GM23338 (cell line): ENCODE measurements at regions not wholly inside any gene's neighbourhood (a gene's known extent, or its start where the extent isn't known, plus 50 kb on each side); places are given as distances from the start of the nearest gene placed in this dataset.

ENCODE experiments used
- ATAC-seq: fragments of 200-7000 bp; cut with Tn5 transposase; 3 replicates; pipeline ENCODE4 v1.9.1; 2020
- DNase-seq: peaks from one replicate; pipeline ENCODE4 v3.0.0-alpha.2; 2015; ENCODE audit warnings: low spot score
- H2AFZ ChIP-seq: fragments of 200-600 bp; sonication (generic); 2 replicates; pipeline ENCODE4 v1.8.0; 2016; ENCODE audit warnings: antibody characterized with exemption, mild to moderate bottlenecking, moderate library complexity
- H3F3A ChIP-seq: fragments of 200-600 bp; sonication (generic); replicated peaks from 2 replicates; pipeline ENCODE4 v1.8.0; 2017; ENCODE audit warnings: antibody characterized with exemption, mixed run types, low read depth
- H3K27ac ChIP-seq: fragments of 200-600 bp; sonication (generic); 2 replicates; pipeline ENCODE4 v1.6.1; 2016; ENCODE audit warnings: low read depth
- H3K27me3 ChIP-seq: fragments of 200-600 bp; sonication (generic); 2 replicates; pipeline ENCODE4 v1.8.0; 2016; ENCODE audit warnings: mild to moderate bottlenecking, mixed run types, moderate library complexity; ENCODE audit not compliant: insufficient read depth
- H3K36me3 ChIP-seq: fragments of 200-600 bp; sonication (generic); 2 replicates; pipeline ENCODE4 v1.8.0; 2016; ENCODE audit warnings: mild to moderate bottlenecking; ENCODE audit not compliant: insufficient read depth
- H3K4me1 ChIP-seq: fragments of 200-600 bp; sonication (generic); 2 replicates; pipeline ENCODE4 v1.8.0; 2016; ENCODE audit warnings: mild to moderate bottlenecking, moderate library complexity; ENCODE audit not compliant: insufficient read depth
- H3K4me2 ChIP-seq: fragments of 200-600 bp; sonication (generic); 2 replicates; pipeline ENCODE4 v1.7.1; 2017; ENCODE audit warnings: mixed run types
- H3K4me3 ChIP-seq: fragments of 200-600 bp; sonication (generic); 2 replicates; pipeline ENCODE4 v1.6.1; 2016; ENCODE audit warnings: mixed run types
- H3K79me2 ChIP-seq: fragments of 200-600 bp; sonication (generic); replicated peaks from 2 replicates; pipeline ENCODE4 v1.8.0; 2017; ENCODE audit warnings: mild to moderate bottlenecking; ENCODE audit not compliant: insufficient read depth
- H3K9me2 ChIP-seq: fragments of 200-600 bp; sonication (generic); 2 replicates; pipeline ENCODE4 v1.8.0; 2017; ENCODE audit not compliant: insufficient read depth
- H4K20me1 ChIP-seq: fragments of 200-600 bp; sonication (generic); replicated peaks from 2 replicates; pipeline ENCODE4 v1.8.0; 2017; ENCODE audit warnings: mild to moderate bottlenecking; ENCODE audit not compliant: insufficient read depth
- H3K27ac Mint-ChIP-seq: 2 replicates; pipeline ENCODE4 v1.8.0; 2020; ENCODE audit warnings: inconsistent platforms, mild to moderate bottlenecking, moderate library complexity, mixed read lengths
- H3K27me3 Mint-ChIP-seq: 3 replicates; pipeline ENCODE4 v1.8.0; 2022; ENCODE audit warnings: low read depth, mild to moderate bottlenecking, moderate library complexity, mixed read lengths, inconsistent platforms; ENCODE audit not compliant: insufficient read depth, poor library complexity
- H3K36me3 Mint-ChIP-seq: 3 replicates; pipeline ENCODE4 v1.8.0; 2021; ENCODE audit warnings: low read depth, mild to moderate bottlenecking, inconsistent platforms, moderate library complexity, mixed read lengths
- H3K4me1 Mint-ChIP-seq: 3 replicates; pipeline ENCODE4 v1.8.0; 2020; ENCODE audit warnings: mild to moderate bottlenecking, inconsistent platforms, mixed read lengths
- H3K4me3 Mint-ChIP-seq: 3 replicates; pipeline ENCODE4 v1.8.0; 2021; ENCODE audit warnings: moderate library complexity, mild to moderate bottlenecking, inconsistent platforms, mixed read lengths
- H3K9me3 Mint-ChIP-seq: 3 replicates; pipeline ENCODE4 v1.8.0; 2020; ENCODE audit warnings: moderate library complexity, mild to moderate bottlenecking, inconsistent platforms, mixed read lengths
- ETS1 ChIP-seq: IDR thresholded peaks from 2 replicates; pipeline ENCODE4 v1.6.1; 2016; ENCODE audit warnings: antibody characterized with exemption
- EZH2 ChIP-seq: fragments of 200-600 bp; sonication (generic); IDR thresholded peaks from one replicate; pipeline ENCODE4 v1.8.0; 2017; ENCODE audit warnings: antibody characterized with exemption, mild to moderate bottlenecking, low read depth; ENCODE audit not compliant: unreplicated experiment
- EZH2phosphoT487 ChIP-seq: fragments of 200-600 bp; sonication (generic); IDR thresholded peaks from one replicate; pipeline ENCODE4 v1.8.1; 2018; ENCODE audit warnings: antibody characterized with exemption; ENCODE audit not compliant: unreplicated experiment
- JUNB ChIP-seq: IDR thresholded peaks from one replicate; pipeline ENCODE4 v1.6.1; 2016; ENCODE audit warnings: antibody characterized with exemption; ENCODE audit not compliant: unreplicated experiment
- NANOG ChIP-seq: IDR thresholded peaks from 2 replicates; pipeline ENCODE4 v1.6.1; 2016; ENCODE audit warnings: antibody characterized with exemption, borderline replicate concordance
- POLR2AphosphoS5 ChIP-seq: IDR thresholded peaks from 2 replicates; pipeline ENCODE4 v1.6.1; 2016; ENCODE audit warnings: antibody characterized with exemption, low read depth
- REST ChIP-seq: IDR thresholded peaks from one replicate; pipeline ENCODE4 v1.6.1; 2018; ENCODE audit warnings: antibody characterized with exemption; ENCODE audit not compliant: unreplicated experiment
- STAT1 ChIP-seq: IDR thresholded peaks from one replicate; pipeline ENCODE4 v1.6.1; 2016; ENCODE audit warnings: antibody characterized with exemption; ENCODE audit not compliant: unreplicated experiment
- ZNF114 ChIP-seq: fragments of 250-450 bp; sonication (Bioruptor Pico); IDR thresholded peaks from 2 replicates; pipeline ENCODE4 v1.5.0; 2020; ENCODE audit warnings: mild to moderate bottlenecking, moderate library complexity
- ZNF331 ChIP-seq: fragments of 250-450 bp; sonication (Bioruptor Pico); IDR thresholded peaks from 2 replicates; pipeline ENCODE4 v1.5.0; 2020; ENCODE audit warnings: low read depth, mild to moderate bottlenecking, moderate library complexity
- ZNF462 ChIP-seq: fragments of 250-450 bp; sonication (Bioruptor Pico); IDR thresholded peaks from 2 replicates; pipeline ENCODE4 v1.5.0; 2020; ENCODE audit warnings: mild to moderate bottlenecking, moderate library complexity

GRCh38 chr2:198852248-198852647 is 605.5 kb downstream of the SATB2 start (continued):
- TF ChIP-seq ZNF331 (CRISPR knock-in tag) (no peak), POLR2AphosphoS5 (no peak), REST (no peak), NANOG (no peak)

- H3K27me3 ChIP-seq, result no peaks in the 10 kb centered on the region
- Mint-ChIP-seq H3K27ac (no peak overlapping the region), H3K4me3 (no peak overlapping the region), H3K36me3 (no peaks in the 10 kb centered on the region), H3K27me3 (no peaks in the 10 kb centered on the region), H3K9me3 (peaks cover 5% of the 10 kb centered on the region; the same call in 1 of the 3 replicates), H3K4me1 (no peaks in the 10 kb centered on the region)
- no peak overlapping the region for H3K4me3 ChIP-seq
- DNase-seq (no peak), ATAC-seq (no peak)
- H2AFZ ChIP-seq, result no peak overlapping the region
- H3K27ac ChIP-seq, result no peak overlapping the region
- H3K9me2 ChIP-seq, result peaks cover 3% of the 10 kb centered on the region; the same call in 1 of the 2 replicates
- H3K79me2 ChIP-seq, result no peaks in the 10 kb centered on the region
- no peaks in the 10 kb centered on the region for H3F3A ChIP-seq
- H4K20me1 ChIP-seq, result no peaks in the 10 kb centered on the region
- H3K36me3 ChIP-seq, result no peaks in the 10 kb centered on the region
- H3K4me1 ChIP-seq, result no peaks in the 10 kb centered on the region
- H3K4me2 ChIP-seq, result no peak overlapping the region
- no peak for TF ChIP-seq STAT1
- TF ChIP-seq ZNF462, result no peak
- TF ChIP-seq ZNF114 (CRISPR knock-in tag), result no peak
- TF ChIP-seq JUNB, result no peak
- no peak for TF ChIP-seq EZH2phosphoT487
- TF ChIP-seq NANOG, result no peak
- TF ChIP-seq EZH2, result no peak
- no peak for TF ChIP-seq ETS1
- no peak for TF ChIP-seq ZNF331 (CRISPR knock-in tag)
- TF ChIP-seq REST, result no peak
- no peak for TF ChIP-seq POLR2AphosphoS5
These were observed 632.2 kb downstream of the SATB2 start for GRCh38 chr2:198825534-198825933.
